Activated CD4-positive, alpha-beta T cell treated with anti-CD3 and anti-CD28 coated beads, Interleukin-10, Interleukin-2, amounts not matched to agents 100 ng/mL and 50 ng/mL, durations not matched to agents 16 hours and 8 hours (primary cell): ENCODE measurements at regions not wholly inside any gene's neighbourhood (a gene's known extent, or its start where the extent isn't known, plus 50 kb on each side); places are given as distances from the start of the nearest gene placed in this dataset.

Source experiments
- DNase-seq: peaks from one replicate; pipeline ENCODE4 v3.0.0-alpha.2; 2020

- no peak for DNase-seq
Measured at GRCh38 chr6:21381331-21381963, 212.1 kb upstream of the SOX4 start.

GRCh38 chr6:21382821-21383449, 210.6 kb upstream of the SOX4 start:
- no peak for DNase-seq

GRCh38 chr6:21383450-21384085, 210.0 kb upstream of the SOX4 start:
- no peak for DNase-seq

GRCh38 chr6:21384216-21384615, 209.3 kb upstream of the SOX4 start:
- no peak for DNase-seq

GRCh38 chr6:21386744-21387143, 206.8 kb upstream of the SOX4 start:
- DNase-seq: no peak

GRCh38 chr6:21390532-21391213, 202.9 kb upstream of the SOX4 start:
- DNase-seq: no peak

GRCh38 chr6:21392177-21392576, 201.4 kb upstream of the SOX4 start:
- no peak for DNase-seq

- DNase-seq: no peak
Measured at GRCh38 chr6:21393441-21394165, 199.9 kb upstream of the SOX4 start.

- DNase-seq: no peak
Measured at GRCh38 chr6:21395121-21395520, 198.4 kb upstream of the SOX4 start.

GRCh38 chr6:21396313-21396712, 197.2 kb upstream of the SOX4 start:
- no peak for DNase-seq

- no peak for DNase-seq
Measured at GRCh38 chr6:21398741-21399325, 194.7 kb upstream of the SOX4 start.

GRCh38 chr6:21402368-21402767, 191.2 kb upstream of the SOX4 start:
- peak; percentile 93 for DNase-seq

GRCh38 chr6:21404577-21404976, 189.0 kb upstream of the SOX4 start:
- no peak for DNase-seq

GRCh38 chr6:21406316-21406715, 187.2 kb upstream of the SOX4 start:
- DNase-seq: no peak

GRCh38 chr6:21409231-21409630, 184.3 kb upstream of the SOX4 start:
- DNase-seq: no peak

GRCh38 chr6:21413428-21413827, 180.1 kb upstream of the SOX4 start:
- DNase-seq: no peak

GRCh38 chr6:21414065-21414464, 179.5 kb upstream of the SOX4 start:
- DNase-seq: no peak

GRCh38 chr6:21420146-21420878, 173.2 kb upstream of the SOX4 start:
- no peak for DNase-seq

GRCh38 chr6:21420926-21421325, 172.6 kb upstream of the SOX4 start:
- no peak for DNase-seq

- DNase-seq: no peak
Measured at GRCh38 chr6:21423106-21423854, 170.3 kb upstream of the SOX4 start.

GRCh38 chr6:21426841-21427490, 166.6 kb upstream of the SOX4 start:
- DNase-seq: no peak
